Brain pericyte (primary cell): ENCODE measurements at regions not wholly inside any gene's neighbourhood (a gene's known extent, or its start where the extent isn't known, plus 50 kb on each side); places are given as distances from the start of the nearest gene placed in this dataset.
"Not testable (repeated sequence)": the region's sequence is repeated elsewhere in the genome, so short reads cannot be mapped to it uniquely, and the experiment has no call there.

Experiments
- DNase-seq: peaks from one replicate; pipeline ENCODE4 v3.0.0-alpha.2; 2012; ENCODE audit warnings: low read depth, low spot score

DNA sequence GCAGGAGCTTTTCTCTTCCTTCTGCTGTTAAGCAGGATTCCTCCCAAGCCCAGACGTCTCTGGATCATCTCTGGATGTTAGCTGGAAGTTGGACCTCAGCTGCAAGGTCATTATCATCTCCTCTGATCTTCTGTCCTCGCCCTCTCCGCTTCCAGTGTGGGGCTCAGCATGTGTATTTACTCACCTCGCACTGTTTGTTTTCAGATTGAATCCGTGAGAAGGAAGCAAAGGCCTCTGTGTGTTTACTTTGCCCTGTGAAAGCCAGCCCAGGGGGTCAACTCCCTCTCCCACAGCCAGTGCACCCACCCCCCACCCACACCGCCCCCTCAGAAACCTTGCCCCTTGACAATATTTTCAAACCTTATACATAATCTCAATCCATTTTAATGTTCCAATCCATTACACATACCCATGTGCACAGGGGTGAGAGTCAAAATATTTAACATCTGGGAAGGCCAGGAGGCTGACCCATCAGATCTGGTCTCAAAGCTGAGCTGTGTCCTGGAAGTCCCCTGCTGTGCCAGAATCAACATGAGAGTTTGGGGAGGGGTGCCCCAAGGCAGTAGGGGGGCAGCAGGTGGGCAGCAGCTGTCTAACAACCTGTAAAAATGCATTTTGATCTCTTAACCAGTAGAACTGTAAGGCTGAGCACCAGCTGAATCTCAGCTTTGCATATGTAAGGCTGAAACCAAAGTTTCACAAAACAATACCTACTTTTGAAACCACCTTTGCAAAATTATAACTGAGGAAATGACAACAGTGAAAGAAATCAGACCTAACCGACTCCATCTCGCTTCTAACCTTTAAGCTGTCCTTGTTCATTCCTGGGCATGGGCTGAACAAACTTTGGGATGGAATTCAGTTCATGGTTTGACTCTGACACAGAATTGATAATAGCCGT is 157.9 kb downstream of the ZNF664 start:
- DNase-seq, result peak; percentile 31

DNA sequence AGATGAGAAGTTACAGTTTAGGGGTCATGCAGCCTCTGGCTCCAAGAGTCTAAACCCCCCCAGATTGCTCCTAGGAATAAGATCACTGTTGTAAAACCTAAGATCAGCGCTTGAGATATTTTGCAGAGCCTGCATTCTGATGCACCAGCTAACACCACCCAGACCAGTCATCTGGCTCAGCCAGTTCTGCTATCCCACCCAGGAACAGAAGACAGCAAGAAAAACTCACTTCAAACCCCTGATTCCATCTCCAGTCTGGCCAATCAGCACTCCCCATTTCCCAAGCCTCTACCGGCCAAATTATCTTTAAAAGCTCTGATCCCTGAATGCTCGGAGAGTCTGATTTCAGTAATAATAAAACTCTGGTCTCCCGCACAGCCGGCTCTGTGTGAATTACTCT is 158.6 kb downstream of the ZNF664 start:
- no peak for DNase-seq

GRCh38 chr12:124132530-124132929 is 159.5 kb downstream of the ZNF664 start:
- no peak for DNase-seq

- no peak for DNase-seq
Measured at GRCh38 chr12:124136796-124137195, 158.1 kb upstream of the RFLNA start.

DNA sequence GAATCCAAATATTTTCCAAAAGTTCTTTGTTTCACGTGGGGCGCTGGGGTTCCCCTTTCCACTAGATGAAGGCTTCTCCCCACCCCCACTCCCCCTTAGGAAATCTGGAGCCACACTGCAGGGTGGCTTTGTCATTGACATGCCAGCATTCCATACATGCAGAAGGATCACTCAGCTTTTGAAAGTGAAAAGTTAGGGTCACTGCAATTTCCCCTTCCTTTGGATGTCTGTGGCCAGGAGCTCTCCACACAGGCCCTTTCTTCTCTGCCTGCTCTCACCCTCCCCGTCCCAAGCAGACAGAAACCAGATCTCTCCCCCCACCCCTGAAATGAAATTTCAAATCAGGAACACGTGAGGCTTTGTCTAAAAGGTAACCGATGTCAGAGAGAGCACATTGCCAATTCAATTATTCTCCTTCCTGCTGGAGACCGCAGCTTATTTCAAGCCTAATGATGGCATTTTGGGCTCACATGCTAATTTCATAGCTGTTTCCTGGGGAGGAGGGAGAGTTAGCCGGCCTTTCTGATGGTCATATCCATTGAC is 153.9 kb upstream of the RFLNA start:
- DNase-seq, result no peak

DNA sequence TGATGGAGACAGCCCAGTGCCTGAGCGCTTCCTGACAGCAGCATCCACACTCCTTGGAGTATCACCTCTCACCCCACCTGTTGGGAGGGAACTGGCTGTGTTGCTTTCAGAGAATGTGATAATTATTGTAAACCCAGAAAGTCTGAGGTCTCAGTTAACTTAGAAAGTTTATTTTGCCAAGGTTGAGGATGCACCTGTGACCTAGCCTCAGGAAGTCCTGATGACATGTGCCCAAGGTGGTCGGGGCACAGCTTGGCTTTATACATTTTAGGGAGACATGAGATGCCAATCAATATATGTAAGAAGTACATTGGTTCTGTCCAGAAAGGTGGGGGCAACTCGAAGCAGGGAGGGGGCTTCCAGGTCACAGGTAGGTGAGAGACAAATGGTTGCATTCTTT is 153.3 kb upstream of the RFLNA start:
- not testable (repeated sequence) for DNase-seq

- no peak for DNase-seq
Measured at GRCh38 chr12:124142395-124143035, 152.4 kb upstream of the RFLNA start.

GRCh38 chr12:124143726-124144125 is 151.2 kb upstream of the RFLNA start:
- DNase-seq, result no peak

DNA sequence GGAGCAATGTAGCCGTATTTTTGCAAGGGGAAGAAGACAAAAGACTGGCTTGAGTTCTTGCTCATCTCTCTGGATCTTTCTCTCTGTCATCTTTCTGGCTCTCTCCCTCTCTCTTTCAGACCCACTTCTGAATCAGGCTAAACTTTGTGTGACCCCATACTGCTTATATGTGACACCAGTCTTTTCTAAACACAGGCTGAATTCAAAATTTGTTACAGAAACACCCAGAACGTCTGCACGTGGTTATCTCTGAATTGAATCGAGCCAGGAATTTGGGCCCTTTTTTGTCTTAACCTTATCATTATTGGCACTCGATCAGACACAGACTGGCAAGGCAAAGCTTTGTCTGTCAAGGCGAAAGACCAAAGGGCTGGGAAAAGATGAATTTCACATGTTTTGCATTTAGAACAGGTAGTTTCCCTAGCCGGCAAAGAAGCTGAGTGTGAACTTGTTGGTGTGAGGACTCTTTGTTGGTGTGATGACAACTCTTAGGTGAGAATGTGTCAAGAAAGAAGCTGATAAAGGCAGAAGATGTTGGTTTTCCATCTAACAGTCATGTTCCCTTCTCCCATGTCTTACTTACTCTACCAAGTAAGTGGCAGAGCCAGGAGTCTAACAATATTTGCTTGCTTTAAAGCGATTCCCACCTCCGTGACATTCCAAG is 150.2 kb upstream of the RFLNA start:
- no peak for DNase-seq

- DNase-seq, result no peak
Measured at GRCh38 chr12:124147027-124147426, 147.9 kb upstream of the RFLNA start.

DNA sequence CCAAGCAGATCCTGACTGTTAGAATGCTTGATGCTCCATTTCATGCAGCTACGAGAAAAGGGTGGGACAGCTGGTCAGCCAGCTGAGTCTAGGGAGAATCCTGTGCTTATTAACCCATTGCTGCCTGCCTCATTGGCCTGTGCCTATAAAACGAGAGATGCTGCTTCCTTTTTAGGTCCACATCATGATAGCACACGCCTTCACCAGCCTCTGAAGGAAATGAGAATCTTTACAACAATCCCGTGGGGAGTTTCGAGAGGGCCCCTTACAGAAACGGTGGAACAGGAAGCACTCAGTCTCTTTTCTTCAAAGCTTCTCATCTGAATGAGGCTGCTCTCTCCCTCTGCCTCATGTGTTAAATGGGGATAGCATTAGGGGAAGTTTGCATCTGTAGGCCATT is 147.3 kb upstream of the RFLNA start:
- no peak for DNase-seq

- DNase-seq, result no peak
Measured at GRCh38 chr12:124148481-124149273, 146.2 kb upstream of the RFLNA start.

DNA sequence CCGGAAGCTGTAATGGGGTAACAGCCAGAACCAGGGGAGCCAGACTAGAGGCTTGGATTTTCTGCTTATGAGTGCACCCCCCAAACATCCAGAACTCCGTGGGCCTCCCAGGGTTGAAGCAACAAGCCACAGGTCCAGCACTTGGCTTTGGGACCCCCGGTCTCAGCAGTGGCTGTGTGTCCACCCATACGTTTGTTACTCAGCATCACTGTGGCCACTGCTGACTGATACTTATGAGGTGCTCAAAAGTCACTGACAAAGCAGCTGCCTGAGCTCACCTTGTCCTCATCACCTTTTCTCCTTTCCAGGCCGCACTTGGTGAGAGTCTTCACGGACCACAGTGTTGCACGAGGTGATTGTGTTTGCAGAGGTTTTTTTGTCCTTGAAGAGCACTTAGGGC is 145.6 kb upstream of the RFLNA start:
- no peak for DNase-seq

- no peak for DNase-seq
Measured at GRCh38 chr12:124150168-124150567, 144.7 kb upstream of the RFLNA start.

GRCh38 chr12:124151583-124151982 is 143.3 kb upstream of the RFLNA start:
- DNase-seq, result no peak

- DNase-seq, result no peak
Measured at GRCh38 chr12:124152731-124153130, 142.2 kb upstream of the RFLNA start.

DNA sequence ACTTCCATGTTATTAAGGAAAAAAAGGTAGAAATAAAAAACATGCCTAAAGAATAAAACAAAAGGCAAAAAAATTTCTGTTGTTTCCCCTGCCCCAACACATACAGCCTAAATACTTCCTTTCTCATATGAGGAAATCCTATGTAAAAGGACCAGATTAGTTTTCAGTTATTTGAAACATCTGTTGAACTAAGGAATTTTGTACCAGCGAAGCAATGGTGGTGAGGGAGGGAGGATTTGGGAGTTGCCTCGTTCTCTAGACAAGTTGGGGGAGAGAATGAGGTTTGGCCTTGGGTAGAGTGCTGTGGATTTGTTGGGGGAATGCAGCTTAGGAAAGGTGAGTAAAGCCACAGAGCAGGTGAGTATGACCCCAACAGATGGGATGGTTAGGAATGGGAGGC is 141.5 kb upstream of the RFLNA start:
- no peak for DNase-seq

DNA sequence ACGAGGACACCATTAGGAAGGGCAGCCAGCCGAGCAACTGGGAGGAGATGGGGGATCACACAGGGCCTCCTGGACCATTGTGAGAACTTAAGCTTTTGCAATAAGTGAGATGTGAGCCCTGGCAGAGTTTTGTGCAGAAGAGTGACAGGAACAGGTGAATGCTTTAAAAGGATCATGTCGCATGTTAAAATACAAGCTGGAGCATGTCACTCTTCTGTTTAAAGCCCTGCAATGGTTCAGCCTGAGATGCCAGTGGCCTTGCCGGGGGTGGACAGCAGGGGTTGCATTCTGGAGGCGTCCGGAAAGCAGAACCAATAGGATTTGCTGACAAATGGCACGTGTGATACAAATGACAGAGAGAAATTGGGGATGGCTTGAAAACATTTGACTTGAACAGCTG is 137.5 kb upstream of the RFLNA start:
- no peak for DNase-seq

DNA sequence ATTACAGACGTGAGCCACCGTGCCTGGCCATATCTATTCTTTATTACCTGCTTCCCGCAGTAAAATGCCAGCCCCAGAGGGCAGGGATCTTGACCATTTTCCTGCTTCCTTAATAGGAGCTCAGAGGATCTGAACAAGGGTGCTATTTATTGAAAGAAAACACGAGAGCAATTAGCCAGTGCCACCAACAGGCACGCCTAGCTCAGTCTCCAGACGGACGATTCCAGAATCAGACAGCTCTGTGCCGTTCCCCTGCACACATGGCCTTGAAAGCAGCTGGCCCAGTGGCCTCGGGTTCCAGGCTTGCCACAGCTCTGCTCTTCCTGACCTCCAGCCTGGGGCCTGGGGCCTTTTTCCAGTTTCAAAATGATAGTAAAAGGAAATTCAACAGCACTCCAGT is 135.2 kb upstream of the RFLNA start:
- no peak for DNase-seq

DNA sequence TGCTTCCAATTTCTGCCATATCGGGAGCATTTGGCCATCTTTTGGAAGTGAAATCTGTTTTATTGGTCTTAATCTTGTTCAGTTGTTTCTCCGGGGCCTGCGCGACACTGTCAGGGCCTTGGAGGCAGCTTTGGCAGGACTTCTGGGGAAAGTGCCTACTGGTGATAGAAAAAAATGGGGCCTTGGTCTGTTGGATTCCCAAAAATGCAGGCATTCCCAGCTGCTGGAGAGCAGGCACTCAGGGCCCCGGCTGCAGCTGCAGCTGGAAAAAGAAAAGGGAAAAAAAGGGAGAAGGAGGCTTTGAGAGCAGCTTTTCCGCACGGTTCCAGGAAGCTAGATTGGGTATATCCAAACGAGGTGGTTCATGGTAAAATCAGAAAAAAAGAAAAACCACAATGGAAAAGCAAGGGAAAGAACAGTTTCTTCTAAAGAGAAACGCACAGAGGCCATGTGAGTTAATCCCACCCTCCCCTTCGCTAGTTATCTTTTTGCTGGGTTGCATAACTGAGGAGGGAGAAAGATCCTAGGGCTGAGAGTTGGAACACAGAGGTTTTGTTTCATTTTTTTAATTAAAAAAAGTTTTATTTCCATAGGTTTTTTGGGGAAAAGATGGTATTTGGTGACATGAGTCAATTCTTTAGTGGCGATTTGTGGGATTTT is 134.7 kb upstream of the RFLNA start:
- no peak for DNase-seq

- not testable (repeated sequence) for DNase-seq
Measured at GRCh38 chr12:124161402-124161801, 133.5 kb upstream of the RFLNA start.
